NCI-H748 (cell line): ENCODE measurements at regions not wholly inside any gene's neighbourhood (a gene's known extent, or its start where the extent isn't known, plus 50 kb on each side); places are given as distances from the start of the nearest gene placed in this dataset.

Experiments used
- DNase-seq: peaks from one replicate; lab custom pipeline; 2025; ENCODE audit not compliant: unreplicated experiment; lab: John Stamatoyannopoulos, UW

DNA sequence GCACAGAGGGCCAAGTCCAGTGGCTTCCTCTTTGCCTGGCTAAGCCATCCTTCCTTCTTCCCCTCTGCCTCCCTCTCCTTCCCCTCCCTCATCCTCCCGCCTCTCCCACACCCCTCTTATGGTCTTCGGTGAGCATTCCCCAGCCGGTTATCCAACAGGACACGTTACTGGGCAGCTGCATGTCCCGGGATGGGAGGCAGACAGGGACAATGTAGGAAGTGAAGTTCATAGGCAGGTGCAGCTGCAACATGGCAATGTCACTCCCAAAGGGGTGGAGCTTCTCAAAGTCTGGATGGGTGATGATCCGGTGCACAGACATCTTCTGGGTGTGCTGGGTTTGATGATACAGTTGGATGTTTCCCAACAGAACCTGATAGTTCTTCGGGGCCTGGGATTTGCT is 71.4 kb upstream of the SPTLC1 start:
- DNase-seq = no peak

GRCh38 chr9:92185681-92186080 is 70.5 kb upstream of the SPTLC1 start:
- DNase-seq = no peak

- no peak for DNase-seq
Observed at GRCh38 chr9:92185096-92185495, 69.9 kb upstream of the SPTLC1 start.

DNA sequence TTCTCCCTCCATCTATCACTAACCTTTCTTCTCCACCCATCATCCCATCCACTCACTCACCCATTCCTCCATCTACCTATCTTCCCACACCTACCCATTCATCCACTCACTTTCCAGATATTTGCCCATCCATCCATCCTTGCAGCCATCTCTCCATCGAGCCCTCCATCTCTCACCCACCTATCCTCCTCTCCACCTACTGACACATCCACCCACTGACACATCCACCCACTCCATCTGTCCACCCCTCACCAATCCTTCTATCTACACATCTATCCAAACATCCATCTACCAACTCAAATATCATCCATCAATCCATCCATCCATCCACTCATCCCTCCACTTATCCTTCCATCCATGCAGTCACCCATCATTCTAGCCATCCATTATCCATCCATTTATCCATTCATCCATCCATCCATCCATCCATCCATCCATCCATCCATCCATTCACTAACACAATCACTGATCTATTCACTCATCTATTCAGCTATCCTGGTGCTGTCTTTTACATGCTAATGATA is 68.9 kb upstream of the SPTLC1 start:
- no peak for DNase-seq

- no peak for DNase-seq
Observed at GRCh38 chr9:92183449-92183848, 68.2 kb upstream of the SPTLC1 start.

DNA sequence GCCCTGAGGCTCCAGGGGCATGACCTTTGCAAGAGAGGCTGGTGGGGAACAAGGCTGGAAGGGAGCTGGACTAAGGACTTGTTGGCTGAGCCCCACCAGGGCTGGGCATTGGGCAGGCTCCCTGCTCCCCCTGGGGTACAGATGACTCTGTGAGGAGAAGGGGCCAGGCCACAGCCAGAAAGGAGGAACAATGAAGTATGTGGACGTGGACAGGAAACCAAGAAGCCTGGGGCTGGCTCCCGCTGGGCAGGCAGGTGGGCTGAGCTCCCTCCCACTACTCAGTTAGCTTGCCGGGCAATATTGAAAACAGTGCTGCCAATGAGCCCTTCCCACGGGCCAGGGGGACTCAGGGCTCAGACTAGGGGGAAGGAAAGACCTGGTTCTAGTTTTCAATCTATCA is 66.1 kb upstream of the SPTLC1 start:
- DNase-seq = no peak

- no peak for DNase-seq
Observed at GRCh38 chr9:92180669-92181181, 65.5 kb upstream of the SPTLC1 start.

- no peak for DNase-seq
Observed at GRCh38 chr9:92180002-92180400, 64.8 kb upstream of the SPTLC1 start.

GRCh38 chr9:92179286-92180001 is 64.2 kb upstream of the SPTLC1 start:
- DNase-seq = no peak

DNA sequence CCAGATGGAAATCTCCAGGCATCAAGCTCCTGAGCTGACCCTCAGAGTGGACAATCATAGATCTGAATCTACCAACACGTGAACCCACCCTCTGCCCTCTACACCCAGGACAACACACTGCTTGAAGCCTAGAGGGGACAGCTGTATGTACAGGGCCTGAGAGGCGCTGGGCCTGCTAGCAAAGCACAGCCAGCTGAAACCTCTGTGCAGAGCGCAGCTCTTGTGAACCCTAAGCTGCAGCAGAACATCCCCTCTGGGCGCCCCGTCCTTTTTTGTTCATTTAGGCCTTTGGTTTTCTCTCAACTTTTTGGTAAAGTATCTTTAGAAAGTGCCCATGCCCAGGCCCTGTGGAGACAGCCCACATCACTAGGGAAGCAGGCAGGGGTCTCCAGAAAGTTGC is 62.4 kb upstream of the SPTLC1 start:
- no peak for DNase-seq

GRCh38 chr9:92176800-92177185 is 61.6 kb upstream of the SPTLC1 start:
- DNase-seq = no peak

DNA sequence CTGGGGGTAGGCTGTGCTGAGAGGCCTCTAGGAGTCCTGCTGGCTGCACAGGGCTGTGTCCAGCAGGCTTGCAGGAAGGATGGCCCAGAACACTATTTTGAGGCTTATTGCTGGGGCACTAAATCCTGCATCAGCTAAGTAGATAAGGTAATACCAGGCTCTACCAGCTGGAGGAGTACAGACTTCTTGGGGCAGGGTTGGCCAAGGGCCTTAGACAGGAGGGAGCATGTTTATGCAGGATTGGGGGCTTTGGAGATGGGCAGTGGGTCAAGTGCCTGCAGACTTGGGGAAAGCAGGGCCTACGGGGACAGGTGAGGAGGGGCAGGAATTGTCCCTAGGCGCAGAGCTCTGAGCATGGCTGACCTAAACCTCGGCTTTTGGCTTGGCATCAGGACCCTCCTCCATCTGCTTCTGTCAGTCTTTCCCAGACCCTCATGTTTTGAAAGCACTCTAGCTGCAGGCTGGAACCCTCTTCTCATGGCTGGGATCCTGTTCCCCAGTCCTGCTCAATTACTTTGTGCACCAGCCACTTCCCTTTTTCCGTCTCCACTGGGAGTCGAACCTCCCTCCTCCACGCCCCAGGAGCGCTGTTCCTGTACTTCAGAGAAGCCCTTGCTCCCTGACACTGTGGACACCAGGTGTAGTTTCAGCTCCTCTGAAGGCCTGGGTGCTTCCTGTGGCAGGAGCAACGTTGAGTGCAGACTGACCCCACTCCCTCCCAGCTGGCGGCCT is 61.0 kb upstream of the SPTLC1 start:
- no peak for DNase-seq

DNA sequence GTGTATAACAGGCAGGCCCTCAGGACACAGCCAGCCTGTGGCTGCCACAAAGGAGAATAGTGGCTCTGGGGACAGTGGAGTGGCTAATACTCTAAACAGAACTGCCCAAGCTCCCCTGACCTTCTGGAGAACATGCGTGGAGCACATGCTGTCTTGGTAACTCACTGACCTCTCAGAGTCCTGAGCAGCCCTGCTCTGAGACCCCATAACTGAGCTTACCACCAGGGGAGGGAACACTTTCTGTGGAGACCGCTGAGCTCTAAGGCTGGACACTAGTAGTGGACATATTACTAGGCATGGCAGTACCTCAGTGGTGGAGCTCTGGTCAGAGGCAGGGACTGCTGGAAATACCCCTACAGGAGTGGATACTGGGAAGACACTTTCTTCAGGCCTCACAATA is 60.2 kb upstream of the SPTLC1 start:
- no peak for DNase-seq

GRCh38 chr9:92173318-92173717 is 58.1 kb upstream of the SPTLC1 start:
- DNase-seq = no peak

DNA sequence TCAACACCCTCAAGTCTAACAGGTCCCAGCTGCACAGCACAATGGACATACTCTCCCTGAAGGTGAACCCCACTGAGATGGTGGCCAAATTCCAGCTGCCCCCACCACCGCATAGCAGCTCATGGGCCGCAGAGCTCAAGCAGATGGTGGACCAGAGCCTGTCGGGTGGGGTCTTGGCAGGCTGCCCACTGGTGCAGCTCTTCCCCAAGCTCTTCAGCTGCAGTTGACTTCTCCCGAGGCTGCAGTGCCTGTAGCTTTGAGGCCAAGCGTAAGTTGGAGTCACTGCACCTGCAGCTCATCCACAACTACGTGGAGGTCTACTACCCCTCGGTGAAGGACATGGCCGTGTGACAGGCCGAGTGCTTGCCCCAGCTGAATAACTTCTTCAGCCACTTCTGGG is 56.6 kb upstream of the SPTLC1 start:
- DNase-seq = peak; percentile 19

GRCh38 chr9:92171281-92171680 is 56.1 kb upstream of the SPTLC1 start:
- DNase-seq = no peak

DNA sequence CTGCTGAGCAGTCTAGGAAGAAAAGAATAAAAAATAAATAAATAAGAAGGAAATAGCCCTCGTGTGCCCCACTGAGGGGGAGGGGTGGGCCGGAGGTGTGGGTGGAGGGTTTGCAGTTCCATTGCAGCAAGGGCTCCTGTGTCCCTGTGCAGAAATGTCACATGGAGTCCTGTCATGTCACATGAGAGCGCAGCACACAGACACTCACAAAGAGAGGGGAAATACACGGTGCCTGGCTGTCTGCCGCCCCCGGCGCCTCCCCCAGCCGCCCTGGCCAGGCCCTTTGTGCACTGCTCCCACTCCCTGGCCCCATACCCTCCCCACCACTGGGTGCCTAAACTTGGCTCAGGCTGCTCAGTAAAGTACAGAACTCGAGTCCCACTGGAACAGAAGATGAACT is 55.6 kb upstream of the SPTLC1 start:
- peak; percentile 40 for DNase-seq

DNA sequence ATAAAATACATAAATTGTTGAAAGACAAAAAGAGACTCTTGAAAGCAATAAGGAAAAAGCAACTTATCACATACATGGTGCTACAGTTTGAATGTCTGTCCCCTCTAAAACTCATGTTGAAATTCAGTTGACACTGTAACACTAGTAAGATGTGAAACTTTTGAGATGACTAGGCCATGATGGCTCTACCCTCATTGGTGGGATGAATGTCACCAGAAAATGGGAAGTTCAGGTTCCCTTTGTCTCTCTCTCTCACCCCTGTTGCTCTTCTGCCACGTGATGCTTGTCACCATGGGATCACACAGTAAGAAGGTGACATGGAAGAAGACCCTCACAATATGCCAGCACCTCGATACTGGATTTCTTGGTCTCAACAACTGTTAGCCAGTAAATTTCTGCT is 50.3 kb upstream of the SPTLC1 start:
- no peak for DNase-seq
